HepG2 (cell line): ENCODE measurements at regions not wholly inside any gene's neighbourhood (a gene's known extent, or its start where the extent isn't known, plus 50 kb on each side); places are given as distances from the start of the nearest gene placed in this dataset.

ENCODE experiments used
- CHD2 ChIP-seq: IDR thresholded peaks from 2 replicates; pipeline ENCODE4 v1.6.1; 2011; ENCODE audit warnings: low read depth, low read length, improper control_type of control experiment
- ESRRA ChIP-seq: sonication (generic); formaldehyde crosslinking; IDR thresholded peaks from 2 replicates; pipeline ENCODE4 v1.5.1; 2020; ENCODE audit warnings: mild to moderate bottlenecking, low read depth, missing genetic modification reagents
- GATAD1 ChIP-seq: IDR thresholded peaks from 2 replicates; pipeline ENCODE4 v1.6.1; 2016; ENCODE audit warnings: missing genetic modification reagents, missing compliant biosample characterization
- KDM2A ChIP-seq: sonication (generic); formaldehyde crosslinking; IDR thresholded peaks from 2 replicates; pipeline ENCODE4 v1.4.0; 2020; ENCODE audit warnings: low read depth, missing genetic modification reagents, borderline replicate concordance
- MBNL3 ChIP-seq: fragments of 250-450 bp; sonication (Bioruptor Pico); conservative IDR thresholded peaks from 2 replicates; pipeline ENCODE4 v1.8.0; 2022; ENCODE audit warnings: mild to moderate bottlenecking, inconsistent platforms
- ZEB1 ChIP-seq: IDR thresholded peaks from 2 replicates; pipeline ENCODE4 v1.6.1; 2012; ENCODE audit warnings: mild to moderate bottlenecking, low read depth, inconsistent platforms; ENCODE audit not compliant: insufficient replicate concordance
- ZMYM3 ChIP-seq: sonication (generic); formaldehyde crosslinking; IDR thresholded peaks from 2 replicates; pipeline ENCODE4 v1.5.1; 2020; ENCODE audit warnings: mild to moderate bottlenecking, missing genetic modification reagents
- ZNF614 ChIP-seq: IDR thresholded peaks from 2 replicates; pipeline ENCODE4 v1.6.1; 2018; ENCODE audit warnings: missing biosample characterization, missing genetic modification reagents, inconsistent platforms, borderline replicate concordance
- TF ChIP-seq, protein P1 (sequence below), 2 experiments: IDR thresholded peaks; 2 replicates each; pipeline ENCODE4 v1.6.1; 2011 to 2012; ENCODE audit warnings: low read length in 2 of 2, borderline replicate concordance in 1 of 2, low read depth in 1 of 2, mild to moderate bottlenecking in 1 of 2, moderate library complexity in 1 of 2
- TF ChIP-seq, protein P2 (sequence below): sonication (generic); formaldehyde crosslinking; IDR thresholded peaks from 2 replicates; pipeline ENCODE4 v1.5.0; 2020; ENCODE audit warnings: missing genetic modification reagents
- TF ChIP-seq, protein P3 (sequence below): sonication (generic); formaldehyde crosslinking; IDR thresholded peaks from 2 replicates; pipeline ENCODE4 v1.9.0; 2022; ENCODE audit warnings: low read depth, missing genetic modification reagents

DNA sequence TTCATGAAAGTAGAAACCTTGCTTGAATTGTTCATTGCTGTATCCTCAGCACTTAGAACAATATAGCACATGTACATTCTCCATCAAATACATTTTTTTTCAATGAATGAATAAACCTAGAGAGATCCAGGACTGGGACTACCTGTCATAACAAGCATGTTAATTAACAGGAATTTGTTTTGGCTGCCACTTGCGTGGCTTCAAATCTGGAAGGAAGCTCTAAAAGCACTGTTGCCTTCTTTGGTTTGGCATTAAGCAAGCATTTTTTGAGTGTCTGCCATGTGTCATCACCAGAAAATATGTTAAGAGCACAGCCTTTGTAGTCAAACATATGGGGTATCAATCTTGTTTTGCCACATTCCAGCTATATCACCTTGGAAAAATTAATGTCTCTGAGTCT is 131.9 kb upstream of the BACH2 start (continued):
- TF ChIP-seq, protein P1, sequence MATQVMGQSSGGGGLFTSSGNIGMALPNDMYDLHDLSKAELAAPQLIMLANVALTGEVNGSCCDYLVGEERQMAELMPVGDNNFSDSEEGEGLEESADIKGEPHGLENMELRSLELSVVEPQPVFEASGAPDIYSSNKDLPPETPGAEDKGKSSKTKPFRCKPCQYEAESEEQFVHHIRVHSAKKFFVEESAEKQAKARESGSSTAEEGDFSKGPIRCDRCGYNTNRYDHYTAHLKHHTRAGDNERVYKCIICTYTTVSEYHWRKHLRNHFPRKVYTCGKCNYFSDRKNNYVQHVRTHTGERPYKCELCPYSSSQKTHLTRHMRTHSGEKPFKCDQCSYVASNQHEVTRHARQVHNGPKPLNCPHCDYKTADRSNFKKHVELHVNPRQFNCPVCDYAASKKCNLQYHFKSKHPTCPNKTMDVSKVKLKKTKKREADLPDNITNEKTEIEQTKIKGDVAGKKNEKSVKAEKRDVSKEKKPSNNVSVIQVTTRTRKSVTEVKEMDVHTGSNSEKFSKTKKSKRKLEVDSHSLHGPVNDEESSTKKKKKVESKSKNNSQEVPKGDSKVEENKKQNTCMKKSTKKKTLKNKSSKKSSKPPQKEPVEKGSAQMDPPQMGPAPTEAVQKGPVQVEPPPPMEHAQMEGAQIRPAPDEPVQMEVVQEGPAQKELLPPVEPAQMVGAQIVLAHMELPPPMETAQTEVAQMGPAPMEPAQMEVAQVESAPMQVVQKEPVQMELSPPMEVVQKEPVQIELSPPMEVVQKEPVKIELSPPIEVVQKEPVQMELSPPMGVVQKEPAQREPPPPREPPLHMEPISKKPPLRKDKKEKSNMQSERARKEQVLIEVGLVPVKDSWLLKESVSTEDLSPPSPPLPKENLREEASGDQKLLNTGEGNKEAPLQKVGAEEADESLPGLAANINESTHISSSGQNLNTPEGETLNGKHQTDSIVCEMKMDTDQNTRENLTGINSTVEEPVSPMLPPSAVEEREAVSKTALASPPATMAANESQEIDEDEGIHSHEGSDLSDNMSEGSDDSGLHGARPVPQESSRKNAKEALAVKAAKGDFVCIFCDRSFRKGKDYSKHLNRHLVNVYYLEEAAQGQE (IDR thresholded peaks at IDR 0.05; ENCODE audit: borderline replicate concordance in 1 of 2, low read depth in 1 of 2, low read length in 2 of 2): no peak
- TF ChIP-seq, protein P2, sequence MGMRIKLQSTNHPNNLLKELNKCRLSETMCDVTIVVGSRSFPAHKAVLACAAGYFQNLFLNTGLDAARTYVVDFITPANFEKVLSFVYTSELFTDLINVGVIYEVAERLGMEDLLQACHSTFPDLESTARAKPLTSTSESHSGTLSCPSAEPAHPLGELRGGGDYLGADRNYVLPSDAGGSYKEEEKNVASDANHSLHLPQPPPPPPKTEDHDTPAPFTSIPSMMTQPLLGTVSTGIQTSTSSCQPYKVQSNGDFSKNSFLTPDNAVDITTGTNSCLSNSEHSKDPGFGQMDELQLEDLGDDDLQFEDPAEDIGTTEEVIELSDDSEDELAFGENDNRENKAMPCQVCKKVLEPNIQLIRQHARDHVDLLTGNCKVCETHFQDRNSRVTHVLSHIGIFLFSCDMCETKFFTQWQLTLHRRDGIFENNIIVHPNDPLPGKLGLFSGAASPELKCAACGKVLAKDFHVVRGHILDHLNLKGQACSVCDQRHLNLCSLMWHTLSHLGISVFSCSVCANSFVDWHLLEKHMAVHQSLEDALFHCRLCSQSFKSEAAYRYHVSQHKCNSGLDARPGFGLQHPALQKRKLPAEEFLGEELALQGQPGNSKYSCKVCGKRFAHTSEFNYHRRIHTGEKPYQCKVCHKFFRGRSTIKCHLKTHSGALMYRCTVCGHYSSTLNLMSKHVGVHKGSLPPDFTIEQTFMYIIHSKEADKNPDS (CRISPR knock-in tag): no peak
- TF ChIP-seq CHD2 (no peak), KDM2A (no peak), MBNL3 (no peak), ZNF614 (no peak), GATAD1 (CRISPR knock-in tag) (no peak), ZEB1 (no peak), ESRRA (no peak), ZMYM3 (no peak)
- TF ChIP-seq, protein P3, sequence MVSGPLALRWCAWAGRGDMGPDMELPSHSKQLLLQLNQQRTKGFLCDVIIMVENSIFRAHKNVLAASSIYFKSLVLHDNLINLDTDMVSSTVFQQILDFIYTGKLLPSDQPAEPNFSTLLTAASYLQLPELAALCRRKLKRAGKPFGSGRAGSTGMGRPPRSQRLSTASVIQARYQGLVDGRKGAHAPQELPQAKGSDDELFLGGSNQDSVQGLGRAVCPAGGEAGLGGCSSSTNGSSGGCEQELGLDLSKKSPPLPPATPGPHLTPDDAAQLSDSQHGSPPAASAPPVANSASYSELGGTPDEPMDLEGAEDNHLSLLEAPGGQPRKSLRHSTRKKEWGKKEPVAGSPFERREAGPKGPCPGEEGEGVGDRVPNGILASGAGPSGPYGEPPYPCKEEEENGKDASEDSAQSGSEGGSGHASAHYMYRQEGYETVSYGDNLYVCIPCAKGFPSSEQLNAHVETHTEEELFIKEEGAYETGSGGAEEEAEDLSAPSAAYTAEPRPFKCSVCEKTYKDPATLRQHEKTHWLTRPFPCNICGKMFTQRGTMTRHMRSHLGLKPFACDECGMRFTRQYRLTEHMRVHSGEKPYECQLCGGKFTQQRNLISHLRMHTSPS (CRISPR knock-in tag): no peak
- TF ChIP-seq, all 625 proteins: peak for 0
